Right lobe of liver (tissue), 6 donors: ENCODE measurements at regions not wholly inside any gene's neighbourhood (a gene's known extent, or its start where the extent isn't known, plus 50 kb on each side); places are given as distances from the start of the nearest gene placed in this dataset.

Experiments
- ATAC-seq, 4 donors: fragments of 200-7000 bp; cut with Tn5 transposase; one replicate each; pipeline ENCODE4 v1.9.1; 2020; ENCODE audit warnings: mild to moderate bottlenecking in 4 of 4, moderate library complexity in 4 of 4
- DNase-seq, 3 donors: peaks; one replicate each; pipeline ENCODE4 v3.0.0-alpha.2; 2020
- H3K27ac ChIP-seq, 3 donors: fragments of 200-600 bp; one replicate each; pipeline ENCODE4 v1.8.0; 2022
- H3K27me3 ChIP-seq, 2 donors: fragments of 200-600 bp; one replicate each; pipeline ENCODE4 v1.8.0; 2022
- H3K36me3 ChIP-seq, 4 donors: fragments of 200-600 bp; sonication (generic) in 1 of 4; one replicate each; pipeline versions ENCODE4 v1.5.1 to v1.8.0; 2017 to 2022; ENCODE audit warnings: control low read depth in 1 of 4
- H3K4me1 ChIP-seq, 4 donors: fragments of 200-600 bp; sonication (generic) in 1 of 4; one replicate each; pipeline versions ENCODE4 v1.5.1 to v1.8.0; 2017 to 2022; ENCODE audit warnings: control low read depth in 1 of 4
- H3K4me3 ChIP-seq, 3 donors: fragments of 200-600 bp; one replicate each; pipeline ENCODE4 v1.8.0; 2022
- H3K9me3 ChIP-seq, 4 donors: fragments of 200-600 bp; sonication (generic) in 1 of 4; one replicate each; pipeline versions ENCODE4 v1.5.1 to v1.8.0; 2017 to 2022; ENCODE audit warnings: control low read depth in 1 of 4
- POLR2A ChIP-seq: fragments of 450-650 bp; IDR thresholded peaks from one replicate; pipeline ENCODE4 v1.6.1; 2017; ENCODE audit warnings: antibody characterized with exemption, mild to moderate bottlenecking
- WGBS: methylation state at CpG from one replicate; pipeline ENCODE4 v1.1.6; 2018; ENCODE audit warnings: low coverage, low lambda C conversion rate; ENCODE audit not compliant: insufficient coverage; ENCODE audit errors: missing lambda C conversion rate; 5-methylcytosine and 5-hydroxymethylcytosine counted together
- intact Hi-C, 2 donors: fragments of 100-400 bp; cut with DNase I; formaldehyde crosslinking; loops; one replicate each; pipeline versions ENCODE4 v1.11.2 to v1.14.1; 2022
- TF ChIP-seq, protein P1 (sequence below), 4 donors: fragments of 200-600 bp in 3 of 4; fragments of 450-650 bp in 1 of 4; IDR thresholded peaks; one replicate each; pipeline versions ENCODE4 v1.5.1 to v1.8.0; 2016 to 2022; ENCODE audit warnings: antibody characterized with exemption in 4 of 4, mild to moderate bottlenecking in 2 of 4
- donor health status: DM: no; HTN: yes; CAD: no.
- donor health status: DM: no; HTN: no; CAD: no.
- donor health status: DM: no; HTN: no; CAD: no.
- donor health status: DM: no; HTN: yes; CAD: no.
- donor health status: DM: no; HTN: yes; CAD: no.

DNA sequence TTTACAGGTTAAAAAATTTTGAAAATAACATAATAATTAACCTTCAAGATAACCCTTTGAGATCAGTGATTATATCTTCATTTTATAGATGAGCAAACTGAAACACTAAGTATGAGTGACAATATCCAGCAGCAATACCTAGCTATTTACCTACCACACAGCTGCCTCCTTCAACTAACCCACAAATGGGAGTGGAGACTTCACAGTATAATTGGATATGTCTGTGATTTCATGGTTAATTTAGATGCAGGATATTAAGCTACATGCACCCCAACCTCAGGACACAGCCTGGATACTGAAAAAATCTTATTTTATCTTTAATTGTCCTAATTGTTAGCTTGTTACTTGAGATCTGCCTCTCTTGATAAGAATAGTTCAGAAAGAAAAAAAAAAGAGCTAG, 297.2 kb upstream of the ANO5 start:
- no peaks in the 10 kb centered on the region for H3K9me3 ChIP-seq
- ATAC-seq (no peak), DNase-seq (no peak)
- H3K4me3 ChIP-seq: no peak overlapping the region
- intact Hi-C loops: no loop called here
- TF ChIP-seq POLR2A: no peak
- TF ChIP-seq, protein P1, sequence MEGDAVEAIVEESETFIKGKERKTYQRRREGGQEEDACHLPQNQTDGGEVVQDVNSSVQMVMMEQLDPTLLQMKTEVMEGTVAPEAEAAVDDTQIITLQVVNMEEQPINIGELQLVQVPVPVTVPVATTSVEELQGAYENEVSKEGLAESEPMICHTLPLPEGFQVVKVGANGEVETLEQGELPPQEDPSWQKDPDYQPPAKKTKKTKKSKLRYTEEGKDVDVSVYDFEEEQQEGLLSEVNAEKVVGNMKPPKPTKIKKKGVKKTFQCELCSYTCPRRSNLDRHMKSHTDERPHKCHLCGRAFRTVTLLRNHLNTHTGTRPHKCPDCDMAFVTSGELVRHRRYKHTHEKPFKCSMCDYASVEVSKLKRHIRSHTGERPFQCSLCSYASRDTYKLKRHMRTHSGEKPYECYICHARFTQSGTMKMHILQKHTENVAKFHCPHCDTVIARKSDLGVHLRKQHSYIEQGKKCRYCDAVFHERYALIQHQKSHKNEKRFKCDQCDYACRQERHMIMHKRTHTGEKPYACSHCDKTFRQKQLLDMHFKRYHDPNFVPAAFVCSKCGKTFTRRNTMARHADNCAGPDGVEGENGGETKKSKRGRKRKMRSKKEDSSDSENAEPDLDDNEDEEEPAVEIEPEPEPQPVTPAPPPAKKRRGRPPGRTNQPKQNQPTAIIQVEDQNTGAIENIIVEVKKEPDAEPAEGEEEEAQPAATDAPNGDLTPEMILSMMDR (IDR thresholded peaks at IDR 0.05): no peak
- no peak overlapping the region for H3K27ac ChIP-seq
- no peaks in the 10 kb centered on the region for H3K4me1 ChIP-seq
- H3K36me3 ChIP-seq: no peaks in the 10 kb centered on the region
- no peaks in the 10 kb centered on the region for H3K27me3 ChIP-seq

- Histone ChIP-seq H3K4me3 (no peak overlapping the region), H3K27me3 (no peaks in the 10 kb centered on the region), H3K27ac (no peak overlapping the region), H3K36me3 (no peaks in the 10 kb centered on the region), H3K4me1 (no peaks in the 10 kb centered on the region), H3K9me3 (no peaks in the 10 kb centered on the region)
- TF ChIP-seq, protein P1 (IDR thresholded peaks at IDR 0.05): no peak
- no peak for TF ChIP-seq POLR2A
- WGBS: 37% methylated on average over 2 of the region's 2 CpGs
- DNase-seq: no peak
- ATAC-seq: no peak
- intact Hi-C loops: no loop called here
These were observed 296.7 kb upstream of the ANO5 start for GRCh38 chr11:21896216-21896615.

- 44% methylated on average over 3 of the region's 3 CpGs for WGBS
- Histone ChIP-seq H3K27me3 (no peaks in the 10 kb centered on the region), H3K4me1 (no peaks in the 10 kb centered on the region), H3K27ac (no peak overlapping the region), H3K9me3 (no peaks in the 10 kb centered on the region), H3K4me3 (no peak overlapping the region), H3K36me3 (no peaks in the 10 kb centered on the region)
- TF ChIP-seq POLR2A: no peak
- TF ChIP-seq, protein P1 (IDR thresholded peaks at IDR 0.05): no peak
- peak in 2 of 4 donors; percentile 17 to 75 for ATAC-seq
- intact Hi-C loops: no loop called here
- DNase-seq: no peak
These were observed 295.9 kb upstream of the ANO5 start for GRCh38 chr11:21896746-21897602.

- no peaks in the 10 kb centered on the region for H3K9me3 ChIP-seq
- intact Hi-C loops: no loop called here
- no peak overlapping the region for H3K4me3 ChIP-seq
- no CpG with 5 or more reads among the region's 1 CpG for WGBS
- peak in 1 of 4 donors; percentile 42 for ATAC-seq
- TF ChIP-seq POLR2A: no peak
- TF ChIP-seq, protein P1 (IDR thresholded peaks at IDR 0.05): no peak
- H3K36me3 ChIP-seq: no peaks in the 10 kb centered on the region
- H3K27me3 ChIP-seq: no peaks in the 10 kb centered on the region
- no peaks in the 10 kb centered on the region for H3K4me1 ChIP-seq
- H3K27ac ChIP-seq: no peak overlapping the region
- no peak for DNase-seq
These were observed 295.1 kb upstream of the ANO5 start for GRCh38 chr11:21897752-21898151.
